ENCODE measurements at regions not wholly inside any gene's neighbourhood (a gene's known extent, or its start where the extent isn't known, plus 50 kb on each side); places are given as distances from the start of the nearest gene placed in this dataset.

- DNase-seq, result no peak
- Mint-ChIP-seq H3K4me1 (no peaks in the 10 kb centered on the region), H3K36me3 (ENCODE audit: low read depth) (no peaks in the 10 kb centered on the region), H3K9me3 (peaks cover 20% of the 10 kb centered on the region), H3K27ac (no peak overlapping the region), H3K4me3 (no peak overlapping the region), H3K27me3 (no peaks in the 10 kb centered on the region)
- CTCF ChIA-PET, result interaction anchor here (0.5 kb wide), 1 partner anchor 21 kb away, joined by 4 read pairs; no protein-coding TSS in a partner anchor
- POLR2A ChIA-PET, result no interaction called here
Observed at GRCh38 chr15:96914081-96914480, 583.6 kb downstream of the NR2F2 start.

- ChIA-PET POLR2A (no interaction called here), CTCF (interaction anchor here (0.6 kb wide), 1 partner anchor 473 kb away, joined by 3 read pairs; no protein-coding TSS in a partner anchor)
- H3K9me3 Mint-ChIP-seq, result peaks cover 21% of the 10 kb centered on the region
- H3K4me1 Mint-ChIP-seq, result no peaks in the 10 kb centered on the region
- no peak for DNase-seq
- H3K27me3 Mint-ChIP-seq, result no peaks in the 10 kb centered on the region
- H3K36me3 Mint-ChIP-seq (ENCODE audit: low read depth), result no peaks in the 10 kb centered on the region
- H3K4me3 Mint-ChIP-seq, result no peak overlapping the region
- H3K27ac Mint-ChIP-seq, result no peak overlapping the region
Observed at GRCh38 chr15:96916750-96917149, 586.2 kb downstream of the NR2F2 start.

GRCh38 chr15:96924570-96924969 lies 594.1 kb downstream of the NR2F2 start:
- ChIA-PET POLR2A (no interaction called here), CTCF (no interaction called here)
- Mint-ChIP-seq H3K36me3 (ENCODE audit: low read depth) (no peaks in the 10 kb centered on the region), H3K4me3 (no peak overlapping the region), H3K27ac (no peak overlapping the region), H3K27me3 (no peaks in the 10 kb centered on the region), H3K4me1 (no peaks in the 10 kb centered on the region), H3K9me3 (peaks cover 8% of the 10 kb centered on the region)
- no peak for DNase-seq

- H3K27ac Mint-ChIP-seq, result no peak overlapping the region
- no peaks in the 10 kb centered on the region for H3K36me3 Mint-ChIP-seq (ENCODE audit: low read depth)
- H3K4me1 Mint-ChIP-seq, result no peaks in the 10 kb centered on the region
- ChIA-PET POLR2A (no interaction called here), CTCF (interaction anchor here (0.7 kb wide), 1 partner anchor 11 kb away, joined by 3 read pairs; no protein-coding TSS in a partner anchor)
- no peaks in the 10 kb centered on the region for H3K9me3 Mint-ChIP-seq
- no peak overlapping the region for H3K4me3 Mint-ChIP-seq
- H3K27me3 Mint-ChIP-seq, result peaks cover 11% of the 10 kb centered on the region
- DNase-seq, result no peak
Observed at GRCh38 chr15:96947296-96948229, 617.1 kb downstream of the NR2F2 start.

GRCh38 chr15:96948981-96949380 lies 618.5 kb downstream of the NR2F2 start:
- Mint-ChIP-seq H3K4me1 (no peaks in the 10 kb centered on the region), H3K9me3 (no peaks in the 10 kb centered on the region), H3K27ac (no peak overlapping the region), H3K4me3 (no peak overlapping the region), H3K27me3 (peaks cover 11% of the 10 kb centered on the region), H3K36me3 (ENCODE audit: low read depth) (no peaks in the 10 kb centered on the region)
- DNase-seq, result no peak
- ChIA-PET CTCF (no interaction called here), POLR2A (no interaction called here)

GRCh38 chr15:96958721-96959120 lies 628.2 kb downstream of the NR2F2 start:
- POLR2A ChIA-PET, result no interaction called here
- peaks cover 2% of the 10 kb centered on the region for H3K9me3 Mint-ChIP-seq
- H3K4me3 Mint-ChIP-seq, result no peak overlapping the region
- CTCF ChIA-PET, result interaction anchor here (0.5 kb wide), 1 partner anchor 11 kb away, joined by 3 read pairs; no protein-coding TSS in a partner anchor
- H3K36me3 Mint-ChIP-seq (ENCODE audit: low read depth), result no peaks in the 10 kb centered on the region
- H3K27ac Mint-ChIP-seq, result no peak overlapping the region
- DNase-seq, result no peak
- H3K4me1 Mint-ChIP-seq, result no peaks in the 10 kb centered on the region
- H3K27me3 Mint-ChIP-seq, result no peaks in the 10 kb centered on the region

GRCh38 chr15:96959501-96959900 lies 629.0 kb downstream of the NR2F2 start:
- no peak for DNase-seq
- Mint-ChIP-seq H3K27ac (no peak overlapping the region), H3K36me3 (ENCODE audit: low read depth) (no peaks in the 10 kb centered on the region), H3K27me3 (no peaks in the 10 kb centered on the region), H3K4me3 (no peak overlapping the region), H3K4me1 (no peaks in the 10 kb centered on the region), H3K9me3 (peaks cover 3% of the 10 kb centered on the region)
- CTCF ChIA-PET, result no interaction called here
- POLR2A ChIA-PET, result no interaction called here

- Mint-ChIP-seq H3K9me3 (peaks cover 14% of the 10 kb centered on the region), H3K27ac (no peak overlapping the region), H3K36me3 (ENCODE audit: low read depth) (no peaks in the 10 kb centered on the region), H3K4me1 (no peaks in the 10 kb centered on the region), H3K27me3 (no peaks in the 10 kb centered on the region), H3K4me3 (no peak overlapping the region)
- CTCF ChIA-PET, result interaction anchor here (0.7 kb wide), 1 partner anchor 9 kb away, joined by 3 read pairs; no protein-coding TSS in a partner anchor
- POLR2A ChIA-PET, result no interaction called here
- DNase-seq, result no peak
Observed at GRCh38 chr15:96960711-96961480, 630.4 kb downstream of the NR2F2 start.

GRCh38 chr15:96966554-96966953 lies 636.1 kb downstream of the NR2F2 start:
- DNase-seq, result no peak
- POLR2A ChIA-PET, result no interaction called here
- Mint-ChIP-seq H3K4me1 (no peaks in the 10 kb centered on the region), H3K4me3 (no peak overlapping the region), H3K9me3 (peaks cover 26% of the 10 kb centered on the region), H3K27ac (no peak overlapping the region), H3K27me3 (no peaks in the 10 kb centered on the region), H3K36me3 (ENCODE audit: low read depth) (no peaks in the 10 kb centered on the region)
- CTCF ChIA-PET, result no interaction called here

GRCh38 chr15:96969732-96970710 lies 639.5 kb downstream of the NR2F2 start:
- H3K4me1 Mint-ChIP-seq, result no peaks in the 10 kb centered on the region
- no peaks in the 10 kb centered on the region for H3K27me3 Mint-ChIP-seq
- H3K36me3 Mint-ChIP-seq (ENCODE audit: low read depth), result no peaks in the 10 kb centered on the region
- POLR2A ChIA-PET, result no interaction called here
- DNase-seq, result no peak
- peaks cover 24% of the 10 kb centered on the region for H3K9me3 Mint-ChIP-seq
- no peak overlapping the region for H3K27ac Mint-ChIP-seq
- no peak overlapping the region for H3K4me3 Mint-ChIP-seq
- CTCF ChIA-PET, result no interaction called here

- Mint-ChIP-seq H3K27ac (no peak overlapping the region), H3K36me3 (ENCODE audit: low read depth) (no peaks in the 10 kb centered on the region), H3K4me3 (no peak overlapping the region), H3K27me3 (no peaks in the 10 kb centered on the region), H3K9me3 (peaks cover 17% of the 10 kb centered on the region), H3K4me1 (no peaks in the 10 kb centered on the region)
- ChIA-PET POLR2A (no interaction called here), CTCF (no interaction called here)
- no peak for DNase-seq
Observed at GRCh38 chr15:96972201-96972600, 641.7 kb downstream of the NR2F2 start.

GRCh38 chr15:96974761-96975160 lies 644.3 kb downstream of the NR2F2 start:
- H3K4me1 Mint-ChIP-seq, result no peaks in the 10 kb centered on the region
- no peak for DNase-seq
- ChIA-PET POLR2A (no interaction called here), CTCF (no interaction called here)
- peaks cover 10% of the 10 kb centered on the region for H3K9me3 Mint-ChIP-seq
- no peaks in the 10 kb centered on the region for H3K27me3 Mint-ChIP-seq
- no peaks in the 10 kb centered on the region for H3K36me3 Mint-ChIP-seq (ENCODE audit: low read depth)
- H3K27ac Mint-ChIP-seq, result no peak overlapping the region
- no peak overlapping the region for H3K4me3 Mint-ChIP-seq

GRCh38 chr15:96977886-96978285 lies 647.4 kb downstream of the NR2F2 start:
- Mint-ChIP-seq H3K36me3 (ENCODE audit: low read depth) (no peaks in the 10 kb centered on the region), H3K27ac (no peak overlapping the region), H3K9me3 (peaks cover 3% of the 10 kb centered on the region), H3K27me3 (no peaks in the 10 kb centered on the region), H3K4me1 (no peaks in the 10 kb centered on the region), H3K4me3 (no peak overlapping the region)
- CTCF ChIA-PET, result no interaction called here
- DNase-seq, result no peak
- POLR2A ChIA-PET, result no interaction called here
